Hepatic stellate cell (primary cell): ENCODE measurements at regions not wholly inside any gene's neighbourhood (a gene's known extent, or its start where the extent isn't known, plus 50 kb on each side); places are given as distances from the start of the nearest gene placed in this dataset.
"Not testable (repeated sequence)": the region's sequence is repeated elsewhere in the genome, so short reads cannot be mapped to it uniquely, and the experiment has no call there.

Source experiments
- DNase-seq: peaks from one replicate; pipeline ENCODE4 v3.0.0; 2011; ENCODE audit warnings: low spot score

- DNase-seq: no peak
Observed at GRCh38 chr10:91088300-91089140, 131.9 kb upstream of the PCGF5 start.

DNA sequence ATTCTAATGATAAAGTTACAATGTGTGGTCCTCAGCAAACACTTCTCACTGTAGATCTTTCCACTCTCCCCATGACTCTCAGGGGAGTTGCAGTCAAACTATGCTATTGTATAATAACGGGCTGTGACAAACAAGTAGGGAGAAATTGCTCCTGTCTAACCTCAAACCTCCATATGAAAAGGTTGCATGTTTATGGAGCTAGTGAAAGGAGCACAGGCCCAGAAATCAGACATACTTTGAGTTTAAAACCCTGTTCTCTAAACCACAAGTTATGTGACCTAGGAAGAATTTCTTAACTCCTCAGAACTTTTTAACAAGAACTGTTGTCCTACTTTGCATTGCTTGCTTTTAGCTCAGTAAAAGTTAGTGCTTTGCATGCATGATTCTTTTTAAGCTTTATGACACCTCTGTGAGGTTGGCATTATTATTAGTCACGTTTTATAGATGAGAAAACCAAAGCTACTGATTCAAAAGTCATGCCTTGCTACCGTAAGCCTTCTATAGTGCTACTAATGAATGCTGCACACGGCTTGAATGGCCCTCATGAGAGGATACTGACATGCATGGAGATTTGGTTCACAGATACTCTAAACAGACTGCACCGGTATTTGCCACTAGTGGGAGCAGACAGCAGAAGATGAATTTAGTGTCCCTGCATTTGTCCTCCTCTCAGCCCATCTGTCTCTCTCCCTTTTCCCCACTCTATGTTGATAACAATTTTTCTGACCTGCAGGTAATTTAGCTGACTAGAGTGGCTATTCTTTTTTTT lies 129.5 kb upstream of the PCGF5 start:
- no peak for DNase-seq

- no peak for DNase-seq
Observed at GRCh38 chr10:91091780-91092179, 128.7 kb upstream of the PCGF5 start.

DNA sequence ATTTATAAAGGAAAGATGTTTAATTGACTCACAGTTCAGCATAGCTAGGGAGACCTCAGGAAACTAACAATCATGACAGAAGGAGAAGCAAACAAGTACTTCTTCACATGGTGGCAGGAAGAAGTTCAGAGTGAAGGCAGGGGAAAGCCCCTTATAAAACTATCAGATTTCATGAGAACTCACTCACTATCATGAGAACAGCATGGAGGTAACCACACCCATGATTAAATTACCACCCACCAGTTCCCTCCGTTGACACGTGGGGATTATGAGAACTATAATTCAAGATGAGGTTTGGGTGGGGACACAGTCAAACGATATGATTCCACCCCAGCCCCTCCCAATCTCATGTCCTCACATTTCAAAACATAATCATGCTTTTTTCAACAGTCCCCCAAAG lies 124.2 kb upstream of the PCGF5 start:
- no peak for DNase-seq

GRCh38 chr10:91097313-91097712 lies 123.2 kb upstream of the PCGF5 start:
- DNase-seq: no peak

DNA sequence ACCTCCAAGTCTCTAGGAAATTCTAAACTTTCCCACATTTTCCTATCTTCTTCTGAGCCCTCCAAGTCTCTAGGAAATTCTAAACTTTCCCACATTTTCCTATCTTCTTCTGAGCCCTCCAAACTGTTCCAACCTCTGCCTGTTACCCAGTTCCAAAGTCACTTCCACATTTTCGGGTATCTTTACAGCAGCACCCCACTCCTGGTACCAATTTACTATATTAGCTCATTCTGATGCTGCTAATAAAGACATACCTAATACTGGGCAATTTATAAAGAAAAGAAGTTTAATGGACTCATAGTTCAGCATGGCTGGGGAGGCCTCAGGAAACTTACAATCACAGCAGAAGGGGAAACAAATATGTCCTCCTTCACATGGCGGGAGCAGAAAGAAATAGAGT lies 122.4 kb upstream of the PCGF5 start:
- not testable (repeated sequence) for DNase-seq

- no peak for DNase-seq
Observed at GRCh38 chr10:91103384-91104192, 116.9 kb upstream of the PCGF5 start.

DNA sequence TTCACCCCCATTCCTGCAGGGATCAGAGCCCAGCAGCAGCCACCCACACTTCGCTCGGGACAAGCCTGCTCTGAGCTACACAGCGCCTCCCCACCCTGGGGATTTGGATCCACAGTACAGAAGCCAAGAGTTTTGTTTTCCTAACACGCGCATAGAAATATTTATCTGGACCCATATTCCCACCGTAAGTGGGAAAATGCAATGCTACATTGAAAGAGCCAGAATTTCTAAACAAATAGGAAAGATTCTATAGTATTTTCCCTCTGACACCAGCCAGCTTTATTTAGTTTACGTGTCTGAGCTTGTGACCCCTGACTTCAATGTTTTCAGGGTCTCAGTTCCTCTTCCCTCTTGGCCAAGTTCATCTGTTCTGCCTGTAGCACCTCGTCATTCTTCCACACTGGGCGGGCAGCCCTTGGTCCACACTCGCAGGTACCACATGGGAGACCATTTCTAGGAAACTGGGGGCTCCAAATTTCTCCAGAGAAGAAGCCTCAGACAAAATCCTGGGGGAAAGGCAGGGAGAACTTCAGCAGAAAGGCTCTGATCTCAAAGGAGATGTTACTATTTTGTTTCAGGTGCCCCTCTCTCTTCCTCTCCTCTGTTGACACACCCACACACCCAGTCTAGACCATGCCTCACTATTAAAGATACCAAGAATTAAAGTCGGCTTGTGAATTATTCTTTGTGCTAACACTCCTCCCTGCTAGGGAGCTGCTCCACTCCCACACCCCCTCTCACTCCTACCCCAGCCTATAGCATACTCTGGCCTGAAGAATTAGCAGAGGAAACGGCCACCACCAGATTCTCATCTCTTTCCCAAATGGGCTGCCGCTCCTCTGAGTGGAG lies 116.0 kb upstream of the PCGF5 start:
- no peak for DNase-seq

DNA sequence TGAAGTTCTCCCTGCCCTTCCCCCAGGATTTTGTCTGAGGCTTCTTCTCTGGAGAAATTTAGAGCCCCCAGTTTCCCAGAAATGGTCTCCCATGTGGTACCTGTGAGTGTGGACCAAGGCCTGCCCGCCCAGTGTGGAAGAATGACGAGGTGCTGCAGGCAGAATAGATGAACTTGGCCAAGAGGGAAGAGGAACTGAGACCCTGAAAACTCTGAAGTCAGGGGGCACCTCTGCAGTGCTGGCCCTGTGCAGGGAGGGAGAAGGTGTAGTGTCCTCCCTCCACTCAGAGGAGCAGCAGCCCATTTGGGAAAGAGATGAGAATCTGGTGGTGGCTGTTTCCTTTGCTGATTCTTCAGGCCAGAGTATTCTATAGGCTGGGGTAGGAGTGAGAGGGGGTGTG lies 115.2 kb upstream of the PCGF5 start:
- no peak for DNase-seq

DNA sequence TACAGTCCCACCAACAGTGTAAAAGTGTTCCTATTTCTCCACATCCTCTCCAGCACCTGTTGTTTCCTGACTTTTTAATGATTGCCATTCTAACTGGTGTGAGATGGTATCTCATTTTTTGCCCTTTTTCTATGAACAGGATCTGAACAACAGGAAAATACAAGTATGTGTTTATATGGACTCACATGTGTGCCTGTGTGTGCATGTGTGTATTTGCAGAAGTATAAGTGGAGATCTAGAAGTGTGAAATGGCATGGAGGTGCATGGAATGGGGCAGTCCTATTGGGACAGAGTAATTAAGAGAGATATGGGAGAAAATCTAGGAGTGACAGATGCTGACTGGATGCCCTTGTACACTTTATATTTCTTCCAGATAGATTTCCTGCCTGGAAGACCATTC lies 111.6 kb upstream of the PCGF5 start:
- no peak for DNase-seq

DNA sequence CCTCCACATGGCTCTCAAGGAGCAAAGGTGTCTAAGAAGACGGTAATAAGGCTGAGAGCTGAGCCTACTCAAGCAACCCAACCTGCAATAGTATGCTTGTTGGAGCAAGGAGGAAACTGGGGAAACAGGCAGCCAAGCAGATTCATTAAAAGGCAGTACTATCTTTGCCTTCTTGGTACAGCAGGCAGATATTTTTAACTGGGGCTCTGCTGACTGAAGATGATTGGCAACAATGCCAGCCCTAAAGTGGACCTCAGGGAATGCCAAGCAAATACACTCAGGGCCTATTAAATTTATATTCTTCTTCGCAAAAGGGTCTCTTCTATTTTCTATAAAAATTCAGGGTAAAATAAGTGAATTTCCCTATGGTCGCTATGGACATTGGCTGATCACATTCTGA lies 109.4 kb upstream of the PCGF5 start:
- no peak for DNase-seq

DNA sequence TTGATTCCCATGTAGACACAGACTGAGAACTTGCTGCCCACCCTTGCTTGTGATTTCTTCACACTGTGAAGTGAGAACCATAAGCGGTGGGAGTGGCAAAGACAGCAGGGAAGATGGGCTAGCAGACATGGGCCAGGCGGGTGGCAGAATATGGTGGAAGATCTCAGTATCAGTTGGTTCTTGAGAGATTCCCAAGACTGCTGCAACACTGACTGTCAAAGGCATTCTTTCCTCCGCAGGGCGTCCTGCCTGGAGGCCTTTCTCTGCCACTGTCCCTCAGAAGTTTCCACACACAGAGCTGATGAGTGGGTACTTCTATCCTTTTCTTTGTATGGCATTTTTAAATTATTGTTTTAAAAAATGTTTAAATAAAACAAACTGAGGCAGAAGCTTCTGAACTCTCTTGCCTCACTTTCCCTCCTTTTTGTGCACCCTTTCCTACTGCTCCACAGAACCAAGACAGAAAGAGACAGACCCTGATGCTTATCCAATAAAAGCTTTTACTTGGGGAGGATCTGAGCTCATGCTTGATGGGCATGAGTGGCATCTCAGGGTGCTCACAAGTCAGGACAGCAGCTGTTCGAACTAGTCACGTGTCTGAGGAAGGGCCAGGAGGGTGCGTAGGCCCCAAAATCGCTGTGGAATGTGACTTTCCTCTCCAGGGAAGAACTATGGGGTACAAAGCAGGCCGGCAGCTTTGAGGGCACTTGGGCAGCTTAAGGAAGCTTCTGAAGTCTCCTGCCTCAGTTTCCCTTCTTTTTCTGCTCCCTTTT lies 104.7 kb upstream of the PCGF5 start:
- DNase-seq: no peak

- DNase-seq: no peak
Observed at GRCh38 chr10:91117505-91117904, 103.0 kb upstream of the PCGF5 start.

DNA sequence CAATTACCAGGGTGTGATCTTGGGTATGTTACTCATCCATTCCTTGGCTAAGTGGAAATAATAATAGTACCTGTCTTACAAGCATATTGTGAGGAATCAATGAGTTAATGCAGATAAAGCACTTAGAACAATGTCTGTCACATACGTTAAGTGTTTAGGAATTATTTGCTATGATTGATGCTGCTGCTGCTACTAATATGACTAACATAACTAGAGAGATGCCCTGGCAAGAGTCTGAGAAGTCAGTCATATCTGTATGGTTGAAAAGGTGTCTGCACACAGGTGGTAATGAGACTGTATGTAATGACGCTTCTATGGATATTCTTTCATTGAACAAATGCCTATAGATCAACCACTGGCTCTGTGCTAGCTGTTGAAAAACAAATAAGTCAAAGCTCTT lies 100.1 kb upstream of the PCGF5 start:
- DNase-seq: no peak

DNA sequence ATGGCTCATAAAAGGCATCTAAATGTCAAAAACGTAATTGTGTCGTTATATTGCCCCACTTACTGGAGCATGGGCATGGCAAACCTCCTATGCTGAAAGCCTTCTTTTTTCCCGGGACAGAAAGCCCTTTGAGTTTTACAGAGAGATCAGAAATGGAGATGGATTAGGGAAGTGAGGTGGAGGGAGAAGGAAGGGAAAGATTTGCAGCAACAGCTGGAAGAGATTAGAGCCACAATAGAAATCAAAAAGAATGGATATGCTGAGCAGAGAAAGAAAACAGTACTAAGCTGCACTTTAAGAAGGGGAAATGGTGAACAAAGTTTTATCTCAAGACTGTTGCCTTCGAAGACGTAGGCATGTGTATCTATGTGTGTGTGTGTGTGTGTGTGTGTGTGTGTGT lies 97.2 kb upstream of the PCGF5 start:
- no peak for DNase-seq

- DNase-seq: no peak
Observed at GRCh38 chr10:91124016-91124415, 96.4 kb upstream of the PCGF5 start.

GRCh38 chr10:91126471-91126870 lies 94.0 kb upstream of the PCGF5 start:
- DNase-seq: no peak

GRCh38 chr10:91127341-91128082 lies 93.0 kb upstream of the PCGF5 start:
- DNase-seq: no peak

DNA sequence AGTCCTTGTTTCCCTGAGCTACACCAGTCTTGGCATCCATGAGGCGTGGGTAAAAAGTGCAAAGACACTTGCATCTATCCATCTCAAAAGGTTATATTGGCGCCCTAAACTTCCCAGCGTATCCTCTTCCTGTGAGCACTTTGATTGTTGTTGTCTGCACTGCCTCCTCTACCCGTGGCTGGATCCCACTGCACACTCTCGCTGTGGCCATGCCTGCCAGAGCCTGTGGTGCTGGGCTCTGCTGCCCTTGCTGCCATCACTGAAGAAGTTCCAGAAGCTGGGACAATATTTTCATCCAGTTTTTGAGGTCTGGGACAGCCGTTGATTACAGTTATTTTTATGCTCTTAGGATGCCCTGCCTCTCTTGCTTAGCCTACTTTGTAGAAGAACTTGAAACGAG lies 85.3 kb upstream of the PCGF5 start:
- no peak for DNase-seq

- no peak for DNase-seq
Observed at GRCh38 chr10:91137011-91137643, 83.3 kb upstream of the PCGF5 start.
